ENCODE measurements at regions not wholly inside any gene's neighbourhood (a gene's known extent, or its start where the extent isn't known, plus 50 kb on each side); places are given as distances from the start of the nearest gene placed in this dataset.

- peaks cover 5% of the 10 kb centered on the region for H3K27me3 Mint-ChIP-seq (ENCODE audit: low read depth)
- no peaks in the 10 kb centered on the region for H3K9me3 Mint-ChIP-seq
- H3K36me3 Mint-ChIP-seq (ENCODE audit: low read depth), result no peaks in the 10 kb centered on the region
- H3K4me3 Mint-ChIP-seq, result no peak overlapping the region
- H3K27ac Mint-ChIP-seq, result no peak overlapping the region
- TF ChIP-seq CTCF (IDR thresholded peaks at IDR 0.05; ENCODE audit: unreplicated experiment in 3 of 3), result no peak
- no peaks in the 10 kb centered on the region for H3K4me1 Mint-ChIP-seq
These were observed 163.8 kb upstream of the TMTC4 start for GRCh38 chr13:100838387-100838786.

- peaks cover 5% of the 10 kb centered on the region for H3K27me3 Mint-ChIP-seq (ENCODE audit: low read depth)
- H3K27ac Mint-ChIP-seq, result no peak overlapping the region
- H3K9me3 Mint-ChIP-seq, result no peaks in the 10 kb centered on the region
- no peak for TF ChIP-seq CTCF (IDR thresholded peaks at IDR 0.05; ENCODE audit: unreplicated experiment in 3 of 3)
- H3K36me3 Mint-ChIP-seq (ENCODE audit: low read depth), result no peaks in the 10 kb centered on the region
- no peaks in the 10 kb centered on the region for H3K4me1 Mint-ChIP-seq
- H3K4me3 Mint-ChIP-seq, result no peak overlapping the region
These were observed 163.0 kb upstream of the TMTC4 start for GRCh38 chr13:100837631-100838030.

- no peak overlapping the region for H3K4me3 Mint-ChIP-seq
- H3K27me3 Mint-ChIP-seq (ENCODE audit: low read depth), result peaks cover 5% of the 10 kb centered on the region
- H3K4me1 Mint-ChIP-seq, result no peaks in the 10 kb centered on the region
- no peaks in the 10 kb centered on the region for H3K9me3 Mint-ChIP-seq
- no peak for TF ChIP-seq CTCF (IDR thresholded peaks at IDR 0.05; ENCODE audit: unreplicated experiment in 3 of 3)
- no peaks in the 10 kb centered on the region for H3K36me3 Mint-ChIP-seq (ENCODE audit: low read depth)
- no peak overlapping the region for H3K27ac Mint-ChIP-seq
These were observed 162.1 kb upstream of the TMTC4 start for GRCh38 chr13:100836711-100837110.

- no peak for TF ChIP-seq CTCF (IDR thresholded peaks at IDR 0.05; ENCODE audit: unreplicated experiment in 3 of 3)
- no peak overlapping the region for H3K27ac Mint-ChIP-seq
These were observed 161.1 kb upstream of the TMTC4 start for GRCh38 chr13:100835695-100836094.

GRCh38 chr13:100833427-100833826 lies 158.8 kb upstream of the TMTC4 start:
- H3K4me1 Mint-ChIP-seq, result no peaks in the 10 kb centered on the region
- H3K27ac Mint-ChIP-seq, result no peak overlapping the region
- H3K9me3 Mint-ChIP-seq, result no peaks in the 10 kb centered on the region
- peaks cover 6% of the 10 kb centered on the region for H3K27me3 Mint-ChIP-seq (ENCODE audit: low read depth)
- no peaks in the 10 kb centered on the region for H3K36me3 Mint-ChIP-seq (ENCODE audit: low read depth)
- no peak for TF ChIP-seq CTCF (IDR thresholded peaks at IDR 0.05; ENCODE audit: unreplicated experiment in 3 of 3)
- H3K4me3 Mint-ChIP-seq, result no peak overlapping the region

More at GRCh38 chr13:100835695-100836094, 161.1 kb upstream of the TMTC4 start:
- no peaks in the 10 kb centered on the region for H3K9me3 Mint-ChIP-seq
- no peak overlapping the region for H3K4me3 Mint-ChIP-seq
- no peaks in the 10 kb centered on the region for H3K36me3 Mint-ChIP-seq (ENCODE audit: low read depth)
- no peaks in the 10 kb centered on the region for H3K4me1 Mint-ChIP-seq
- peaks cover 5% of the 10 kb centered on the region for H3K27me3 Mint-ChIP-seq (ENCODE audit: low read depth)

GRCh38 chr13:100828226-100828625 lies 153.6 kb upstream of the TMTC4 start:
- Mint-ChIP-seq H3K4me1 (peaks cover 18% of the 10 kb centered on the region), H3K27ac (no peak overlapping the region)
- TF ChIP-seq CTCF (IDR thresholded peaks at IDR 0.05; ENCODE audit: unreplicated experiment in 3 of 3), result no peak

More at GRCh38 chr13:100828226-100828625, 153.6 kb upstream of the TMTC4 start:
- H3K36me3 Mint-ChIP-seq (ENCODE audit: low read depth), result no peaks in the 10 kb centered on the region
- H3K27me3 Mint-ChIP-seq (ENCODE audit: low read depth), result peaks cover 6% of the 10 kb centered on the region
- H3K4me3 Mint-ChIP-seq, result no peak overlapping the region
- no peaks in the 10 kb centered on the region for H3K9me3 Mint-ChIP-seq

All from nephron (organoid).